ENCODE measurements at regions not wholly inside any gene's neighbourhood (a gene's known extent, or its start where the extent isn't known, plus 50 kb on each side); places are given as distances from the start of the nearest gene placed in this dataset.

- DNase-seq (ENCODE audit: low read depth): no peak
Observed at GRCh38 chrX:40310447-40310846, 212.7 kb upstream of the BCOR start.

- no peak for DNase-seq (ENCODE audit: low read depth)
Observed at GRCh38 chrX:40310016-40310415, 212.3 kb upstream of the BCOR start.

GRCh38 chrX:40307871-40308270, 210.1 kb upstream of the BCOR start:
- no peak for DNase-seq (ENCODE audit: low read depth)

DNA sequence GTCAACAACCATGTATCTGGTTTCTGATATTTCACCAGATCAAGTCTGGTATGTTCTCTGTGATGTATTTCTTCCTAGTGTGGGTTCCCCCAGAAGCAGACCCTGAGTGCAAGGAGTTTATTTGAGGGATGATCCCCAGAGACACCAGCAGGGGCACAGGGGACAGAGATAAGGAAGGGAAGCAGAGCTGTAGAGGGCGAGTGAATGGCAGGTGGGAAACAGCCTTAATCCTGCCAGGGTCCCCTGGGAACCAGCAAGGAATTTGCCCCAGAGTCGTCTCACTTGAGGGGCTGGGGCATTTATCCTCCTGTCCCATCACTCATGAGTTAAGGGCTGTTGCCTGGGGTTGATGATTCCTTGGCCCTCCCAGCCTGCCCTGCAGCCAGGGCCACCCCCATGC, 206.4 kb upstream of the BCOR start:
- DNase-seq (ENCODE audit: low read depth): no peak

GRCh38 chrX:40303256-40304077, 205.7 kb upstream of the BCOR start:
- DNase-seq (ENCODE audit: low read depth): no peak

DNA sequence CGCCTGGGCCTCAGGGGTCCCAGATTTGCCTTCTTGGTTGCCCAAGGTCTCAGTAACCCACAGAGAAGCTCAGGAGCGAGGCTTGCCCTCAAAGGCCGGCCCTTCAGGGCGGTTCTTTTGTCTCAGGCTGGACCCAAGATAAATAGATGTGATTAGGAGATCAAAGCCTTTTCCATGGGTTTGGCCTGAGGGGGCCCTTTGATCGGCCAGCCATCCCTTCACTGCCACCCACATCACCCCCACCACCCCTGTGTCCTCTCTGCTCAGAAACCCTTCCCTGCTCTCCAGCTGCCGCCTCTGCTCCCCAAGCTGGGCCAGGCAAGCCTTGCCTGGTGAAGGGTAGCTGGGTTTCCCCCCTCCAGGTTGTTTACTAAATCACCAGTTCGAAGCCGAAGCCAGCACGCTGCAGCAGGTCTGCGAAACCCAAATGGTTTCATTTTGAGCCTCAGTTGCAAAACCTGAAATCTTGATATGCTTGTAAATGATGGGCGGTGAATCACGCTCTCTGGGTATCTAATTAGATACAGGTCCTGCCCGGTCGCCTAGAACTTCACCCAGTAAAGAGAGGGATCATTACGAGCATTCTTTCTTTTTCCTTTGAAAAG, 202.6 kb upstream of the BCOR start:
- DNase-seq (ENCODE audit: low read depth): no peak

DNA sequence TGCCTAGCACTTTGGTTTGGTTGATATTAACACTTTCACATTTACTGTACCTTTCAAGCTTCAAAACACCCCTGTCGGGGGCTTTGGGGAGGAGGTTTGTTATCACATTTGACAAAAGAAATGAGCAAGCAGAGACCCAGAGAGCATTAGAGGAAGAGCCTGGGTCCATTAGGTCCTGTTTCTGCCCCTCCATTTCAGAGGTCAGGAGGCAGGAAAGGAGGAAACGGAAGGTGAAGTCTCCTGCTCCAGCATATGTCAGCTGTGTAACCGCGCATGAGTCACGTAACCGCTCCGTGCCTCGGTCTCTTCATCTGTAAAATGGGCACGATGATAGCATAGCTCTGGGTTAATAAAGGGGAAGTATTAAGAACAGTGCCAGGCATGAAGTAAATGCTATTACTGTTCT, 201.9 kb upstream of the BCOR start:
- DNase-seq (ENCODE audit: low read depth): no peak

DNA sequence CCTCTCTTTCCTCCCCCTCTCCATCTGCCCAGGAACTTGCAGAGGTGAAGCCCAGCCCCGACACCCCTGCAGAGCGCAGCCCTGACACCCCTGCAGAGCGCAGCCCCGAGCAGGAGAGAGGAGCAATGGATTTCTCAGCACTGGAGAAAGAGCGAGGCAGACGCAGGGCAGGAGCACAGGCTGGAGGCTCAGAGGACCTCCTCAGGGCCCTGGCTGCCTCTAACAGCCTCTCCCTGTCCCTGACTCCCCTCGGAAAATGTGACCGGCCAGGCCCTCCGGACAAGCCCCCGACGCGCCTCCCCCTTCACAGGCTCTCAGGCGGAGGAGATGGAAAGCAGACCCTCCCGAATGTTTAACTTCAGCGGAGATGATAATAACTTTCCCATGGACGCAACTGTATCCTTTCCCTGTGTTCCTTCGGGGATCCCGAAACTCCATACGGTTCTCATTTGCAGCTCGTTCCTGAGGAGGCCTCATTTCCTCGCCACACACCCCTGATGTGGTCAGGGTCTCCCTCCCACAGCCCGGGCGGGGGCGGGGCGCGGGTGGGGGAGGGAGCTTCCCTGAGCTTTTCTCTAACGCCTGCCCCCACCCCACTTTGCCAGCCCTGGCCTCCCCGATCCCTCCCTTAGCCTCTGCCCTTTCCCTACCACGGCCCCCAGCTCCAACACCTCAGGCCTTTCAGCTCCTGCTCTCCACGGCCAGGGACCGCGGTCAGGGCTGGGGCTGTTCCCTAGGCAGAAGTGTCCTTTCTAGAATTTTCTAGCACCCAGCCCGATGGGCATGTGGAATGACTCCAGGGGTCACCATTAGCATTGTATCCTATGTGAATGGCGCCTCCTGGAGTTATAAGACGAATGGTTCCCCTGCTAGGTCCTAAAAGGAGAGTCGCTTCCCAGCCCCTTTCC, 201.1 kb upstream of the BCOR start:
- no peak for DNase-seq (ENCODE audit: low read depth)

DNA sequence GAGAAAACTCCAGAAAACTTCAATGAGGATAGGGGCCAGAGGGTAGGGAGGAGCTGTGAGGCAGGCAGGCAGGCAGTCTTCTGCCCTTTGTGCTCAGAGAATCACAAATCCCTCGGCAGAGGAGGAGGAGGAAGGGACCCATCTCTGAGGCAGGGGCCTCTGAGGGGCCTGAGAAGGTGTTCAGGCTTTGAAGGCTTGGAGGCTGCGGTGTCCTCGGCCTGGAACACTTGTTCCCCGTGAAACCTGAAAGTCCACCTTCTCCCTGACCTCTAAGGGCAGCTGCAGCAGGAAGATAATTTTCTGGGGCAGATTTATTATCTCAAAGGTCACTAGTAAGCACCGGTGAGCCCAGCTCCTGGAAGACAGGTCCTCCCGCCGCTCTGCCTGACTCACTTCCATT, 200.3 kb upstream of the BCOR start:
- DNase-seq (ENCODE audit: low read depth): no peak

DNA sequence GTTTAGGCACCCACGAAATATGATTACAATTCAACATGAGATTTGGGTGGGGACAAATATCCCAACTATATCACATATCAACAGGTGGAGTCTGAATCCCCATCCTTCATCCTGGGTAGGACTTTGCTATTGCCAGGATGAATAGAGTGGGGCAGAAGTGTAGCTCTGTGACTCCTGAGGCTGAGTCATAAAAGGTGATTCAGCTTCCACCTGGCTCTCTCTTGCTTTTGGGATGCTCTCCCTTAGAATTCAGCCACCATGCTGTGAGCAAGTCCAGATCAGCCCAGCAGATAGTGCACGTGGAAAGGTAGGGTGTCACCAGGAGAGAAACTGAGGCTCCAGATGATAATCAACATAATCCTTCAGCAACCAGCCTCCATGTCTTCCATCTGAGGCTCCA, 193.8 kb upstream of the BCOR start:
- no peak for DNase-seq (ENCODE audit: low read depth)

GRCh38 chrX:40290517-40290916, 192.8 kb upstream of the BCOR start:
- no peak for DNase-seq (ENCODE audit: low read depth)

- DNase-seq (ENCODE audit: low read depth): no peak
Observed at GRCh38 chrX:40285876-40286275, 188.1 kb upstream of the BCOR start.

- no peak for DNase-seq (ENCODE audit: low read depth)
Observed at GRCh38 chrX:40284852-40285251, 187.1 kb upstream of the BCOR start.

DNA sequence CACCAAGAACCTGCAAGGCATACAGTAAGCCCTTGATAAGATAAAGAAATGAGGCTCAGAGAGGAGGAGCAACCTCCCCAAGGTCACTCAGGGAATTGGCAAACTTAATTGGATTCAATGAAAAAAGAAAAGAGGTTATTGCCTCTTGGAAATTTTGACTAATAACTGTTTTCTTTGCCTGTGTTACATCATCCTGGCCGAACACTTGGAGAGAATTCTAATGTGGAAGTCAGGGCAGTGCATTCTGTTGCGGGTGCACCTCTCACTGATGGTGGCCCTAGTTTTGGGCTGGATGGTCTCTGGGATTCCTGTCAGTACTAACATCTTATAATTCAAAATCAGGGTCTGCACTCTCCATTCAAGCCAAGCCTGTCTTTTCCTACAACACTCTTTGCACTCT, 186.2 kb upstream of the BCOR start:
- no peak for DNase-seq (ENCODE audit: low read depth)

GRCh38 chrX:40282946-40283660, 185.3 kb upstream of the BCOR start:
- no peak for DNase-seq (ENCODE audit: low read depth)

DNA sequence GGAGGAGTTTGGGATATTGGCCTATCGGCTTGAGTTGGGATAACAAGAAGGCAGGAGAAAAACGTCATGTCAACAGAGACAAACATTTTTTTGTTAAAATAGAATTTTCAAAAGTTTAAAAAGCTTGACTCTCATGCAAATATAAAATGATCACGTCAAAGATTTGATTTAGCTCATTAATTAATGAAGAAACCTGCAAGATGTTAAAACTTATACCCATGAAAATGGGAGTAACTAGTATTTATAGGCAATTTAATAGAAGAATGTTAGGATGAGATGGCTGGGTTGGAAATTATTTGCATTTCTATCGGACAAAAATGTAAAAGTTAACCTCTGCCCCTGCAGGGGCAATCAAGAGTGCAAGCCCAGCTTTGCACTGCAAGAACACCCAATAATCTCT, 184.6 kb upstream of the BCOR start:
- DNase-seq (ENCODE audit: low read depth): no peak

- no peak for DNase-seq (ENCODE audit: low read depth)
Observed at GRCh38 chrX:40281336-40282005, 183.7 kb upstream of the BCOR start.

DNA sequence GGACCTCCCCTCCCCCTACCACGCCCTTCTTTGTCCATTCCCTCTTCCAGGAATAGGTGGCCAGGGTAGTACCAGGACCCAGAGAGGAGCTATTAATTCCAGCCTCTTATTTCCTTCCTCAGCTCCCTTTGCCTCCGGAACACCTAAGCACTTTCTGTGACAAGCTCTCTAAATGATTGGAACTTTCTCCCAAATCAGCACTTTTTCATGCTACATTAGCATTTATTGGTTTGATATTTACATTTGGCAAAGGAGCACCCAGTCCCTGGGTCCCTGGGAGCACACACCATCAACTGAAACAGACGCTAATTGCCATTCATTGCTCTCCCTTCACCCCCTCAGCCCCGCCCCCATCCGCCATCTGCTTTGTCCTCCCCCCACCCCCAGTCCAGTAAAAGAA, 182.0 kb upstream of the BCOR start:
- DNase-seq (ENCODE audit: low read depth): no peak

DNA sequence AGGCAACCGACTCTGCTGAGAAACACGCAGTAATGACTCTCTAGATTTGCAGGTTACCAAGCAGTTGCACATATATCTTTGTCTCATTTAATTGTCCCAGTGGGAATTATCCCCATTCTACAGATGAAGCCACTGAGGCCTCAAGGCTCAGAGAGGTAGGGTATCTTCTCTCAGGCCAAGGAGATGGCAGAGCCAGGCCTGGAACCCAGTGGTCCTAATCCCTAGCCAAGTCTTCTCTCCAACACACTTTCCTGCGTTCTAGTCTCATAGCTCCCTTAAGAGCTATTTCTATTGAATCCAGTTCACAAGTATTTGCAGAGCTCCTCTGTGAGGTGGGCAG, 181.3 kb upstream of the BCOR start:
- DNase-seq (ENCODE audit: low read depth): no peak

GRCh38 chrX:40278340-40279090, 180.8 kb upstream of the BCOR start:
- peak; percentile 38 for DNase-seq (ENCODE audit: low read depth)

DNA sequence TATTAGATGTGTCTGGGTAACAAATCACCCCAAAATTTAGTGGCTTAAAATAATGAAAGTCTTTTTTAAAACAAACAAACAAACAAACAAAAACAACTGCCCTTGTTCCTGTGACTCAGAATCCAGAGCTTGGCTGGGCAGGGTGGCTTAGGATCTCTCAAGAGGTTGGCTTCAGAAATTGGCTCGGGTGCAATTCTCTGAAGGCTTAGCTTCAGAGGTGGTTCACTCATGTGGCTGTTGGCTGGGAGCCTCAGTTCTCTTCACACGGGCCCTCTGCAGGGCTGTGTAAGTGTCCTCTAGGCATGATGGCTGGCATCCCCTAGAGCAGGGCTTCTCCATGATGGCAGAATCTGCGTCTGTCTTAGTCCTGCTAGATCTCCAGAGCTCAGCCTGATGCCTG, 179.9 kb upstream of the BCOR start:
- DNase-seq (ENCODE audit: low read depth): no peak

Data from activated T-cell treated with anti-CD3 and anti-CD28 coated beads for 24 hours (primary cell).